LNCaP clone FGC (cell line): ENCODE measurements at regions not wholly inside any gene's neighbourhood (a gene's known extent, or its start where the extent isn't known, plus 50 kb on each side); places are given as distances from the start of the nearest gene placed in this dataset.

Source experiments
- DNase-seq: peaks from one replicate; pipeline ENCODE4 v3.0.0-alpha.2; 2011; ENCODE audit warnings: low read depth
- H3K4me3 ChIP-seq: 2 replicates; pipeline ENCODE4 v1.5.1; 2011; ENCODE audit warnings: mild to moderate bottlenecking, low read depth, low read length, control low read depth
- TF ChIP-seq, protein P1 (sequence below): IDR thresholded peaks from 2 replicates; pipeline ENCODE4 v1.5.1; 2012; ENCODE audit warnings: mild to moderate bottlenecking; ENCODE audit not compliant: control insufficient read depth, insufficient read depth; ENCODE audit errors: extremely low read depth

DNA sequence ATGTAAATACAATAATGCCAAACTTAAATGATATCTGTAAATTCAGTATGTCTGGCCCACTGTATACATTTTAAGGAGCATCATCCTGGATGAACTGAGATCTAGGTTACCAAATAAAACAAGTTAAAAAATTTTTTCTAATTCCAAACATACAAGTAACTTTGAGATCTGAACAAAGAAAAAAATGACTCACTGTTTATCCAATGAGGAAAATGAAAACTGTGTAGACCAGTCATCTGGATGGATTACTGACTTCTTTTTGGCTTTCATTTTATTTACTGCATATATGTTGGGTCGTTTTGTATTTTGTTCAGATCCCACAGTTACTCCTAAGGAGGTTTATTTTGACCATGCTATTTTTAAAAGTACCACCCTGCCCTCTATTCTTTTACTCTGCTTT is 189.8 kb downstream of the RBM43 start:
- TF ChIP-seq, protein P1, sequence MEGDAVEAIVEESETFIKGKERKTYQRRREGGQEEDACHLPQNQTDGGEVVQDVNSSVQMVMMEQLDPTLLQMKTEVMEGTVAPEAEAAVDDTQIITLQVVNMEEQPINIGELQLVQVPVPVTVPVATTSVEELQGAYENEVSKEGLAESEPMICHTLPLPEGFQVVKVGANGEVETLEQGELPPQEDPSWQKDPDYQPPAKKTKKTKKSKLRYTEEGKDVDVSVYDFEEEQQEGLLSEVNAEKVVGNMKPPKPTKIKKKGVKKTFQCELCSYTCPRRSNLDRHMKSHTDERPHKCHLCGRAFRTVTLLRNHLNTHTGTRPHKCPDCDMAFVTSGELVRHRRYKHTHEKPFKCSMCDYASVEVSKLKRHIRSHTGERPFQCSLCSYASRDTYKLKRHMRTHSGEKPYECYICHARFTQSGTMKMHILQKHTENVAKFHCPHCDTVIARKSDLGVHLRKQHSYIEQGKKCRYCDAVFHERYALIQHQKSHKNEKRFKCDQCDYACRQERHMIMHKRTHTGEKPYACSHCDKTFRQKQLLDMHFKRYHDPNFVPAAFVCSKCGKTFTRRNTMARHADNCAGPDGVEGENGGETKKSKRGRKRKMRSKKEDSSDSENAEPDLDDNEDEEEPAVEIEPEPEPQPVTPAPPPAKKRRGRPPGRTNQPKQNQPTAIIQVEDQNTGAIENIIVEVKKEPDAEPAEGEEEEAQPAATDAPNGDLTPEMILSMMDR, result no peak
- H3K4me3 ChIP-seq, result no peak overlapping the region
- DNase-seq, result no peak

DNA sequence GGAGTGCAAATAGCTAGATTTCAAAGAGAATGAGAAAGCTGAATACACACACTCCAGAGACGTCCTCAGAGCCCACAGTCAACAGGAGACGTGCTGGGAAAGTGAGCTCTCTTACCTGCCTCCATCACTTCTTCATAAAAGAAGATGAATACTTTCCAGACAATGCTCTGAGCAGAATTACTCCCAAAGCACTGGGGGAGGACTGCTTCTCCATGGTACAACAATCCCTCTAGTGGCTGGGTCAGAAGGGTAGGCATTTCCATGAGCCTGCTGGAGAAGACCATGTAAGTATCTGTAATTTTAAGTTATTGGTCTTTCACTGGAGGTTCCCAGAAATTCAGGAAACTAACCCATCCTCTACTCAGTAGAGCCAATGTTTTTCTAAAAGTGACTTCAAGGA is 190.3 kb downstream of the RBM43 start:
- DNase-seq, result no peak
- TF ChIP-seq, protein P1, result peak; percentile 25
- H3K4me3 ChIP-seq, result no peak overlapping the region

- H3K4me3 ChIP-seq, result no peak overlapping the region
- TF ChIP-seq, protein P1, result no peak
- no peak for DNase-seq
These were observed 191.4 kb downstream of the RBM43 start for GRCh38 chr2:151070253-151070652.

DNA sequence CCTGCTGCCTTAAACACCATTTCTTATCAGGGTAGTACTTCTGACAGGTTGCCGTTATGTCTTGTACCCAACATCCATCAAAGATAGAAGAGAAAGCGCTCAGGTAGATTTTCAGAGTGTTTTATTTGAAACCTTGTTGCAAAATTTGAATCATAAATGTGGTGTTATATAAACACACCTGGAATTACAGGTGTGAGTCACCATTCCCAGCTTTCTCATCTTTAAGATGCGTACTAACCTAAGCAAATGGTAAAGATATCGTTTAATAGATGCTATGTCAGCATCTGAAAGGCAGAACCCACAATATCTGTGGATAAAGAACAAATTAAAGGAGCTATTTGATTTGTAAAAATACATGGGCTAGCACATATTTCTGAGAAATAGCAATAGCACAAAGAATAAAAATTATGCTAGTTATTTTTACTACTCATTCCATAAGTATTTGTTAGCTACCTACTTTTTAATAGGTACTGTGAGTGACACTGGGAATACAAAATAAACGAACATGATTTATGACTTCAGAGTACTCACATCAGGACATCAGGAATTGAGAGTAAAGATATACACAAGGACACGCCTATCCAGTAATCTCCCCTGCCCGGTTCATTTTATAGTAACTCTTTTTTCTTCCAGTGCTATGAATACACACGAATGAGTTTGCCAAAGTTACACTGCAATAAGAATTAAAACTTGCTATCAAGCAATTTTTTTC is 193.8 kb downstream of the RBM43 start:
- TF ChIP-seq, protein P1, result no peak
- no peak for DNase-seq
- H3K4me3 ChIP-seq, result no peak overlapping the region

DNA sequence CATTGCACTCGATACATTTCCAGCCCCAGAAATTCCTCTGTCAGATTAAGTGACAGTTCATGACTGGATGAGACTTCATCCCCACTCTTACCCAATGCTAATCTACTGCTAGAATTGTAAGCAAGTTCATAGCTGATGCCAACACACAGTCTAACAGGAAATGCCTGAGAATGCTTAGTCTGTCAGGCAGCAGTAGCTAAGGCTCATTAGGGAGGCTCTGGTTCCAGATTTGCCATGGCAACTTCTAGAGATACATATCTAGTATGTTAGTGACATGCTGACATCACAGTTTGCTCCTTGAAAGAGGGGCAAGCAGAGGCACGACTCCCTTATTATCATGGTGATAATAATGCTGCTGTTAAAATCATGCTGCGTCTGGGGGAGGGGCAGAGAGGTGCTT is 198.4 kb downstream of the RBM43 start:
- H3K4me3 ChIP-seq, result no peak overlapping the region
- TF ChIP-seq, protein P1, result no peak
- DNase-seq, result no peak

DNA sequence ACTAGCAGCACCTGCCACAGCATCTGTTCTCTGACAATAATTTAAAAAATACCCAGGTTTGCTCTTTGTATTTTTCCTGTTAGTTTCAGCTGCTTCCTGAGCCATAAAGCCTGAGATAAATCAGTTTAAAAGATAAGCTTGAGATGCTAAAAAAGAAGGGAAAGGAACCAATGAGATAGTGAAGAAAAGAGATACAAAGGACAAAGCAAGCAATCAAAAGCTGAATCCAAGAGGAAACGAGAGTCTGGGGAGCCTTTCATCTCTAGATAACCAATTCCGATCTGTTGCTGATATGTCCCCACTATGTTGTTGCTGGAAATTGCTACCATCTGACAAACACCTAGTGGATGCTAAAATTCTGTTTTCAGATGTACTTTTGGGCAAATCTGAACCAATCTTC is 201.4 kb downstream of the RBM43 start:
- H3K4me3 ChIP-seq, result no peak overlapping the region
- TF ChIP-seq, protein P1, result no peak
- DNase-seq, result no peak

DNA sequence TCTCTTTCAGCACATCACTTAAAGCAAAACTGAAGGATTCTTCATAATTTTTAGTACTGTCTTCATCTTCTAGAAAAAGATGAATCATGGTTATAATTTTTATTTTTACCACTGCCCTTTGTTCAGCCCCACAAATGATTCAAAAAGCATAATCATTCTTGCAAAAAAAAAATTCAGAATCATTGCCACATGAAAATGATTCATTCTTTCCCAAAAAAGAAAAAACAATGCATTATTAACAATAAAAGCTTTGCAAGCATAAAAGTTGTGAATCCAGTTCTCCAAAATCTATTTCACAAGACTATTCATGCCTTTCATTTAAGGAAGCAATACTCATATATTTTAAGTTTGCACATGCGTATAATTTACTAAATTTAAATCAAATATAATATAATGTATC is 204.8 kb downstream of the RBM43 start:
- no peak overlapping the region for H3K4me3 ChIP-seq
- no peak for DNase-seq
- TF ChIP-seq, protein P1, result no peak
